Activated naive CD4-positive, alpha-beta T cell treated with anti-CD3 and anti-CD28 coated beads, Interleukin-2, amount 10 ng/mL, durations not matched to agents 7 days and 5 days (primary cell): ENCODE measurements at regions not wholly inside any gene's neighbourhood (a gene's known extent, or its start where the extent isn't known, plus 50 kb on each side); places are given as distances from the start of the nearest gene placed in this dataset.

Experiments used
- CTCF ChIA-PET: fragments of 350-600 bp; sonication (Branson Sonifier 250); formaldehyde crosslinking; loops from one replicate; lab custom pipeline; 2021; ENCODE audit warnings: antibody characterized with exemption; lab: Charles Lee
- DNase-seq: peaks from one replicate; pipeline ENCODE4 v3.0.0-alpha.2; 2020
- H3K27ac Mint-ChIP-seq: one replicate; pipeline ENCODE4 v1.8.0; 2021; ENCODE audit warnings: mild to moderate bottlenecking, moderate library complexity, mixed read lengths
- H3K27me3 Mint-ChIP-seq: one replicate; pipeline ENCODE4 v1.8.0; 2021; ENCODE audit warnings: mild to moderate bottlenecking, mixed read lengths
- H3K36me3 Mint-ChIP-seq: one replicate; pipeline ENCODE4 v1.8.0; 2021; ENCODE audit warnings: mixed read lengths
- H3K4me1 Mint-ChIP-seq: one replicate; pipeline ENCODE4 v1.8.0; 2021; ENCODE audit warnings: mixed read lengths
- H3K4me3 Mint-ChIP-seq: one replicate; pipeline ENCODE4 v1.8.0; 2021; ENCODE audit warnings: mild to moderate bottlenecking, moderate library complexity, mixed read lengths
- H3K9me3 Mint-ChIP-seq: one replicate; pipeline ENCODE4 v1.8.0; 2021; ENCODE audit warnings: mixed read lengths

DNA sequence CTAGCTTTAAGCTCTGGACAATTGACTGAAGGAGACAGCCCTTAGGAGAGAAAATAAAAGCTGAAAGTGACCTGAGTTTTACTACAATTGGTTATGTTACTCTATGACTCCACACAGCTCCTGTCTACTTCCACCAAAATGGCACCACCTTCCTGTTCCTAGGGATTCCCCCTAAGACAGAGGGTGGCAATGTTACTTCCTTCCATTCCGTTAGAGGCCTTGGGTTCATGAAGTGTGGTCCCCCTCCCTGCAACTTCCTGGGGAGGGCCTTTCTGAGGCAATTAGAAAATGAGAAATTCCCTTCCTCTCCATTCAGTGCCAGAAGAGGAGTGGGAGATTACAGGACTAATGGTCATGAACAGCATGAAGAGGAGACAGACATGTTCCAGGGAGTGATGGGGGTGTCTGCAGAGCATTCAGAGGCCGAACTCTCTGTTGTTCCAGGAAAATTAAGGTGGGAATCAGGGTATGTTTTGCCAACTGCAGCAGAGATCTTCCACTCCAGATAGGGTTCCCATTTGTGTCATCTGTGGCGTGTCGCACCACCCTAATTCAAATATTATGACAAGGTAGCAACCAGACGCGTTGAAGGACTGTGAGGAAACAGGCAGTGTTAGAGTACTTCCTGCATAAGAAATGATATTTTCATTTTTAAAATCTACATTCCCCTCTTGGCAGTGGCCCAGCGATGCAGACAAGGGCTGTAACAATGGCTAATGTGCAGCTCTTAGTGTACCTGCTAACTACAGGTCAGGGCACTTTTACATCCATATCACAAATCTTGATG is 53.1 kb upstream of the TRIM67 start:
- CTCF ChIA-PET, result interaction anchor here (1.4 kb wide), 1 partner anchor 16 kb away, joined by 3 read pairs; no protein-coding TSS in a partner anchor
- peaks cover 14% of the 10 kb centered on the region for H3K27me3 Mint-ChIP-seq
- no peak overlapping the region for H3K27ac Mint-ChIP-seq
- no peaks in the 10 kb centered on the region for H3K4me1 Mint-ChIP-seq
- H3K4me3 Mint-ChIP-seq, result no peak overlapping the region
- H3K36me3 Mint-ChIP-seq, result no peaks in the 10 kb centered on the region
- no peaks in the 10 kb centered on the region for H3K9me3 Mint-ChIP-seq
- no peak for DNase-seq

DNA sequence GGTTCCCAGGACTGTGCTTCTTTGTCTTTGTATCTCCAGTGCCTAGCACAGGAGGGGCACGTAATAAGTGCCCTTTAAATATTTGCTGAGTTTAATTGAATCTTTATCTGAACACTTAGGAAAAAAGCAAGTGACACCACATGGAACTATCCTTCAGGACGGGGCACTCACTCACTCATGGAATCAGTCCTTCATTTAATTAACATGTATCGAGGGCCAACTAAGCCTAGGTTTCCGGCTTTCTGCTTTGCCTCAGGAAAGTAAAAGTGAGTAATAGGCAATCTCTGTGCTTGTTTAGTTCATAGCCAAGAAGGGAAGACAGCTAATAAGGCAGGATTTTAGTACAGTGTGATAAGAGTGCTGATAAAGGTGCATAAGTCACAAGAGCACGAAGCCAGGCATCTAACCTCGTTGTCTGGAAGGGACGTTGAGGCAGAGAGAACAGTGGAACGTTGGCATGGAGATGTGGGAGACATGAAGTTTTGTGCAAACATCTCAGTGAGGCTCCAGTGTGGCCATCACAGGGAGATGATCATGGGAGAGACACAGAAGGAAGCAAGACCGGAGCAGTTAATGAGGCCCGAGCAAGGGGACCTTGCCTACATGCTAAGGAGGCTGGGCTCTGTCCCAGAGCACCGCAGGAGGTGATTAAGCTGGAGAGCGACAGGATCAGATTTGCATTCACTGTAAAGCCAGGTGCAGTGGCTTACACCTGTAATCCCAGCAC is 54.1 kb upstream of the TRIM67 start:
- DNase-seq, result no peak
- Mint-ChIP-seq H3K36me3 (no peaks in the 10 kb centered on the region), H3K27ac (no peak overlapping the region), H3K9me3 (no peaks in the 10 kb centered on the region), H3K4me3 (no peak overlapping the region), H3K27me3 (peaks cover 18% of the 10 kb centered on the region), H3K4me1 (no peaks in the 10 kb centered on the region)
- CTCF ChIA-PET, result no interaction called here

DNA sequence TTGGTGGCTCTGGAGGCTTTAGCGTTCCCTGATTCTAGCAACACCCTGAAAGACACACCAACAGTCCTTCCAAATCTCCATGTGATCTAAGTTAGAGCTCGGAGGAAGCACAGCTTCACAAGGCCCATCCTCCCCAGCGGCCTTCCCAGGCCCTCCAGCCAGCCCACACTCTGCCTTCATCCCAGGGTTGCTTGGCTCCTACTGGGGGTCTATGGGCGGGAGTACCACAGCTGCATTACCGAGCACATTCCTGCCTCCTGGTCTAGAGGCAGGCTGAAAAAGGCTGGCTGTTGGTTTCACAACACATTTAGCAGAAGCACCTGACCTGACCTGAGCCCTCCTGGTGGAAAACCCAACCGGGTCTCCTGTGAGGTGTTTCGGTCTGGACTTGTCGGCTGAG is 54.7 kb upstream of the TRIM67 start:
- CTCF ChIA-PET, result no interaction called here
- H3K27me3 Mint-ChIP-seq, result peaks cover 14% of the 10 kb centered on the region
- H3K9me3 Mint-ChIP-seq, result no peaks in the 10 kb centered on the region
- DNase-seq, result no peak
- H3K4me1 Mint-ChIP-seq, result no peaks in the 10 kb centered on the region
- no peak overlapping the region for H3K27ac Mint-ChIP-seq
- H3K4me3 Mint-ChIP-seq, result no peak overlapping the region
- no peaks in the 10 kb centered on the region for H3K36me3 Mint-ChIP-seq

DNA sequence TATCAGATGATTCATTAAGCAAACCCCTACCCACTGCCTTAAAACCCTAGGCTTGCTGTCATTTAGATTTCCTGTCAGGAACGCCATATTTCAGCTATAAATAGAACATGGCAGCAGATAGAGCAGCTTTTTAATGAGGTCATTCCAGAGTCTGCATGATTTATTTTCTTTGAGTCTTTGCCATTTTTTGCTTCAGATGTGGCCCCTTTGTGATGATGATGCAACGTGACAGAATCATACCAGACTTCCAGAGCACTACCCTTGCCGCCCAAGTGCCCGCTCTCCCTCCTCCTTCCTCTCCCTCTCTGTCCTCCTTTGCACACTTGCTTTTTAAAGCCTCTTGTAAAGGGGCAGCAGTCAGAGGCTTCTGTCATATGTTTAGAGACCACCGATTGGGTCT is 55.5 kb upstream of the TRIM67 start:
- H3K36me3 Mint-ChIP-seq, result no peaks in the 10 kb centered on the region
- H3K27me3 Mint-ChIP-seq, result peaks cover 13% of the 10 kb centered on the region
- CTCF ChIA-PET, result no interaction called here
- H3K4me3 Mint-ChIP-seq, result no peak overlapping the region
- H3K27ac Mint-ChIP-seq, result no peak overlapping the region
- H3K4me1 Mint-ChIP-seq, result no peaks in the 10 kb centered on the region
- no peaks in the 10 kb centered on the region for H3K9me3 Mint-ChIP-seq
- DNase-seq, result no peak

DNA sequence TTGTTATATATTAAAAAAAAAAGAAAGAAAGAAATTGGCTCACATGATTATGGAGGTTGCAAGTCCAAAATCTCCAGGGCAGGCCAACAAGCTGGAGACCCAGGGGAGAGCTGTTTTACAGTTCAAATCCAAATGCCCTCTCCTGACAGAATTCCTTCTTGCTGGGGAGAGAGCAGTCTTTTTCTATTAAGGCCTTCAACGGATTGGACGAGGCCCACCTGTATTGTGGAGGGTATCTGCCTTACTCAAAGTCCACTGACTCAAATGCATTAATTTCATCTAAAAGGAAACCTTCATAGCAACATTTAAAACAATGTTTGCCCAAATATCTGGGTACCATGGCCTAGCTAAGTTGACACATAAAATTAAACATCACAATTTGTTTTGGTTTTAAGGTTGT is 56.9 kb upstream of the TRIM67 start:
- CTCF ChIA-PET, result no interaction called here
- Mint-ChIP-seq H3K36me3 (no peaks in the 10 kb centered on the region), H3K4me1 (no peaks in the 10 kb centered on the region), H3K27ac (no peak overlapping the region), H3K4me3 (no peak overlapping the region), H3K27me3 (peaks cover 16% of the 10 kb centered on the region), H3K9me3 (no peaks in the 10 kb centered on the region)
- DNase-seq, result no peak

DNA sequence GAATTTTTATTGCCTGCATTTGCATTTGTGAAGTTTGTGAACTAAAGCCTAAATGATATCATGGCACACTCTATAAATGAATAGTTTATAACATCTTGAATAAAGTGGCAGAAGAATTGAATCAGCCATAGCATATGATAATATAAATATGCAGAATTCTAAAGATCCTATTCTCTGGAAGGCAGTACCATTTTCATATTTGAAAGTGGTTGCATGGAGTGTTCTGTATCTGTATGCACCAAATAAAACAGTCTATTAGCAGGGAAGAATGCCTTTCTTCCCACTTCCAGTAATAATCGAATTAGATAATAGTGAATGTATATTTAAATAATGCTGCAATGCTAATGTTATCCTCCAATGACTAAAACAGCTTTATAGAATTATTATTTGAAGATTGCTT is 57.9 kb upstream of the TRIM67 start:
- CTCF ChIA-PET, result interaction anchor here (1.1 kb wide), 1 partner anchor 11 kb away, joined by 3 read pairs; no protein-coding TSS in a partner anchor
- no peaks in the 10 kb centered on the region for H3K9me3 Mint-ChIP-seq
- H3K4me1 Mint-ChIP-seq, result no peaks in the 10 kb centered on the region
- no peaks in the 10 kb centered on the region for H3K36me3 Mint-ChIP-seq
- H3K27ac Mint-ChIP-seq, result no peak overlapping the region
- no peak overlapping the region for H3K4me3 Mint-ChIP-seq
- peaks cover 16% of the 10 kb centered on the region for H3K27me3 Mint-ChIP-seq
- DNase-seq, result no peak

DNA sequence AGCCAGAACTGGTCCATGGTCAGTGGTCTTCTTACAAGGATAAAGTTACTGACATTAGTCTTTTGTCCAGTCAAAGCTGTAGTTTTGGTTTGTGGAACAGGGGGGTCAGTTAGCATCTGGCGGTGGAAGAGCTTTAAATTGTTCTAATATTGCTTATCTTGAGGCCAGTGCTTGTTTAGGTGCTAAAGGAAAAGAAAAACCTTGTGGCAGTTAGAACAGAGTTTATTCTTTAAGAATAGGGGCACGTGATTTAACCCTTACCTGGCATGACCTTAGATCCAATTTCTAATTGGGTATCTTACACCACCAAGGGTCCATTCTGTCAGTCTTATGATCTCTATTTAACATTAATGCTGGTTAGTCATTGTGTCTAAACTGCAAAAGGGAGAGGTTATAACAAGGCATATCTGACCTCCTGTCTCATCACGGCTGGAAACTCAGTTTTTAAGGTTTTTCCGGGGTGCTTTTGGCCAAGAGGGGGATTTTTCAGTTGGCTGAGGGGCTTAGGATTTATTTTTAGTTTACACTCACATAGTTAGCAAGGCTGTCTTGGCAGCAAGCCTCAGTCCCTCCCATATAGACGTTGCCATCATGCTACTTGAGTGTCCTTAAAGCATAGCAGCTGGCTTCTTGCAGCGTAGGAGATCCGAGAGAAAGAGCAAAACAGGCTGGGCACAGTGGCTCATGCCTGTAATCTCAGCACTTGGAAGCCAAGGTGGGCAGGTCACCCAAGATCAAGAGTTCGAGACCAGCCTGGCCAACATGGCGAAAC is 60.1 kb upstream of the FAM89A start:
- Mint-ChIP-seq H3K9me3 (no peaks in the 10 kb centered on the region), H3K27ac (no peak overlapping the region), H3K4me1 (no peaks in the 10 kb centered on the region), H3K27me3 (peaks cover 24% of the 10 kb centered on the region), H3K4me3 (no peak overlapping the region), H3K36me3 (no peaks in the 10 kb centered on the region)
- DNase-seq, result no peak
- CTCF ChIA-PET, result no interaction called here

DNA sequence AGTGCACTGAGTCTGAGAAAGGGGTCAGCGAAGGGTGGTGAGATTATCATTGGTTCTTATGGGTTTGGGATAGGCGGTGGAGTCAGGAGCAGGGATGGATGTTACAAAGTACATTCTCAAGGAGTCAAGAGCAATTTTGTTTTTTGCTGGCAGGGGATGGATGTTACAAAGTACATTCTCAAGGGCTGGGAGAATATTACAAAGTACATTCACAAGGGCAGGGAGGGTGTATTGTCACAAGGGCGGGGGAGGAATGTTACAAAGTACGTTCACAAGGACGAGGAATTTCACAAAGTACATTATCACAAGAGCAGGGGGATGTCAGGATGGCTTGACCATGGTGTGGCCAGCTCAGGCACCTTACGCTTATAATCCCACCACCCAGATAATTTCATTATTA is 59.3 kb upstream of the FAM89A start:
- H3K27me3 Mint-ChIP-seq, result peaks cover 24% of the 10 kb centered on the region
- CTCF ChIA-PET, result no interaction called here
- H3K36me3 Mint-ChIP-seq, result no peaks in the 10 kb centered on the region

DNA sequence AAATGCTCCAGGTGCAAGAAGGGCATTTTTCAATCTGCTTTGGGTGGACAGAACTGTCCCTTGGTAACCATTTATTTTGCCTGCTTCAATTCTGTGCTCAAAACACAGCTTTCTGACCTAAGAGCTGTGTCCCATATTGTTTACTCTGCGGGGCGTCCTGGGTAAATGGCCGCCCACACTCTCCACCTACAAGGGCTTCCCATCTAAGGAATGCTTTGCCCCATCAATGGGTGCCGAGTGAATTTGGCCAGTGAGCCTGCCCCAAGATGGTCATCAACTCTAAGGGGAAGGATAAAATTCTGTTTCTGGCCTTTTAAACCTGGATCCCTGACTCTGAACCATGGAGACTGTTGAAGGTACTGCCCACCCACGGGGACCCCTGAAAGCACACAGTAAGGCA is 55.5 kb upstream of the FAM89A start:
- Mint-ChIP-seq H3K4me3 (no peak overlapping the region), H3K27ac (no peak overlapping the region), H3K9me3 (no peaks in the 10 kb centered on the region), H3K4me1 (no peaks in the 10 kb centered on the region), H3K36me3 (no peaks in the 10 kb centered on the region), H3K27me3 (peaks cover 37% of the 10 kb centered on the region)
- CTCF ChIA-PET, result no interaction called here
- DNase-seq, result no peak

More for the DNA sequence above, 59.3 kb upstream of the FAM89A start:
- Mint-ChIP-seq H3K9me3 (no peaks in the 10 kb centered on the region), H3K4me1 (no peaks in the 10 kb centered on the region), H3K27ac (no peak overlapping the region), H3K4me3 (no peak overlapping the region)
- DNase-seq, result no peak

DNA sequence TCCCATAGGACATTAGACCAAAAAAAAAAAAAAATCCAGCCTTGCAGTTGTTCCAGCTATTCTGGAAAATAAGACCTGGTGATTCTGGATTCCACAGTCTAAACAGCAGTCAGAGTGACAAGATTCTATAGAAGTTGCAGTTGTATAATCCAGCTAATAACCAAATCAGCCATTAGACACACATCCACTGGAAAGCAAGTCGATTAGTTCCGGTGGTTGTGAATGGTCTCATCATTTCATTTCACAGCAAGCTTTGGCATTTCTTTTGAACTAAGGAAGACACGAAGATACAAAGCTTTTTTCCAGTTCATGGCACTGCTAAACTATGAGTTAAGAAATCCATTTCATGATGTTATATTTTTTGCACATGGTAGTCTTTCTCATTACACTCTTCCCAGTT is 54.4 kb upstream of the FAM89A start:
- Mint-ChIP-seq H3K36me3 (no peaks in the 10 kb centered on the region), H3K4me1 (no peaks in the 10 kb centered on the region), H3K27ac (no peak overlapping the region), H3K9me3 (no peaks in the 10 kb centered on the region), H3K4me3 (no peak overlapping the region), H3K27me3 (peaks cover 42% of the 10 kb centered on the region)
- CTCF ChIA-PET, result interaction anchor here (0.7 to 1.2 kb wide), 2 partner anchors 178 to 719 kb away, joined by 3 to 4 read pairs; no protein-coding TSS in a partner anchor
- no peak for DNase-seq

DNA sequence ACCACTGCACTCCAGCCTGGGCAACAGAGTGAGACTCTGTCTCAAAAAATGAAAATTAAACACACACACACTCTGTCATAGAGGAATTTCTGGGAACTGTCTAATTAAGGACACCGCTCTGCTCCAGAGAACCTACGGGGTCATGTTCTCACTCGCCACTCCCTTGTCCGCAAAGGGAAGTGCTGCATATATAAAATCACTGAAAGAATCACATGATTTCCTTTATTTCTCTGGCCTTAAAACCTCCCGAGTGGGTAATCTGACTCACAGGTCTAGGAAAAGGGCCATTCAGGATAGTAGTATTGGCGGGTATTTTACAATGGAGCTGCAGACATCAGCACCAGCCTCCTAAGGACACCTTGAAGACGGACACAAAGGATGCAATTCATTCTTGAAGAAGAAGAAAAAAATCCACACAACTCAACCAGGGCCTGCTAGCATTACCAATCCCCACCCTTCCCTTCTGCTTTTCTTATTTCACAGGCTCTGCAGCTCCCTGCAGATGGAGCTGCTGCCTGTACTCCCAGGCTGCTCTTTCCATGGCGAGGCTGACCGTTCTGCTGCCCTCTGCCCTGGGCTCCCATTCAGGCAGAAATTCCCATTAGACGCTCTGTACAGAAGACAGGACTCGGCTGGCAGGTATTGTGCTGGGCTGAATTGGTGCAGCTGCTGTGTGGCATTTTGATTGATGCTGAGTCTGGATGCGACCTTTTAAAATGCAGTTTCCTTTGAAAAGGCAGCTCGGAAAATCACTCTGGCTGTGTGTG is 53.3 kb upstream of the FAM89A start:
- no peaks in the 10 kb centered on the region for H3K9me3 Mint-ChIP-seq
- no peaks in the 10 kb centered on the region for H3K4me1 Mint-ChIP-seq
- H3K4me3 Mint-ChIP-seq, result no peak overlapping the region
- H3K36me3 Mint-ChIP-seq, result no peaks in the 10 kb centered on the region
- H3K27ac Mint-ChIP-seq, result no peak overlapping the region
- CTCF ChIA-PET, result interaction anchor here (1.2 to 2.4 kb wide), 4 partner anchors 10 to 177 kb away, joined by 3 to 8 read pairs (median 4); no protein-coding TSS in a partner anchor
- peaks cover 39% of the 10 kb centered on the region for H3K27me3 Mint-ChIP-seq
- DNase-seq, result no peak

DNA sequence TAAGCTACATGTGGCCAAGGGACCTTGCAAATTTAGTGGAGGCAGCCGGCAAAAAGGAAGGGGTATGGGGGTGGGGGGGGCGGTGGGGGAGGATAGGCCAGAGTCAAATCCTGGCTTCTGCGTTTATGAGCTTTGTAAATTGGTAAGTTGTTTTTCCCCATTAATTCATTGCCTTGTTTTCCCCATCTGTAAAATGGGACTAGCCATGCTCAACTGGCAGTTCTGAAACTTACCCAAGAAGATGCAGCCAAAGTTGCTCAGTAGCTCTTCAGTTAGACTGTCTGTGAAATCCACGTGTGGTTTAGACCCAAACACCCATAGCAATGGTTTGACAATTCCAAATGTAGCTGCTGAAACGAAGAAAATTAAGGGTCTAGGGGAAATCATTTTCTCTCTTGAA is 52.3 kb upstream of the FAM89A start:
- CTCF ChIA-PET, result interaction anchor here (0.8 to 2.6 kb wide), 9 partner anchors 11 to 176 kb away, joined by 3 to 15 read pairs (median 4); no protein-coding TSS in a partner anchor
- Mint-ChIP-seq H3K9me3 (no peaks in the 10 kb centered on the region), H3K36me3 (no peaks in the 10 kb centered on the region), H3K4me3 (no peak overlapping the region), H3K4me1 (no peaks in the 10 kb centered on the region), H3K27ac (no peak overlapping the region), H3K27me3 (peaks cover 39% of the 10 kb centered on the region)
- DNase-seq, result no peak

DNA sequence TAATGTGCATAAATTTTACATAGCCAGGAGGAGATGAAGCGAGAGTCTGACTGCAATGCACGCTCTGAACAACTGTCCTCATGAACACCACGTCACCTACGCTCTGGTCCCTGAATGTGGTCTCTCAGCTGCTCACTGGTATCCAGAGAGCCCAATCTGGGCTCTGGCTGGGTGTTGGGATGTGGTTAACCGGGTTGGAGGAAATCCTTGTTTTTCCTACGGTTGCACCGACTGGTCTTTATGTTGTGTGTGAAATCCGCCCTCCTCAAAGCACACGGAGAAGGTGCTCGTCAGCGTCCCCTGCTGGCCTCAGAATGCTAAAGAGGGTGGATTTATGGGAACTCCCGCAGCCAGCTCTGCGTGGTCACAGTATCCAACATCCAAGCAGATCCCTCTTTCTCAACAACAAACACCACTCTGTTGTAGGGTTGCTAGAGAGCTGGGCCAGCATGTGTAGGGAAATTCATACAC is 51.8 kb upstream of the FAM89A start:
- Mint-ChIP-seq H3K27me3 (peaks cover 38% of the 10 kb centered on the region), H3K9me3 (no peaks in the 10 kb centered on the region), H3K4me3 (no peak overlapping the region), H3K36me3 (no peaks in the 10 kb centered on the region), H3K4me1 (no peaks in the 10 kb centered on the region), H3K27ac (no peak overlapping the region)
- CTCF ChIA-PET, result interaction anchor here (0.8 to 2.6 kb wide), 9 partner anchors 11 to 176 kb away, joined by 3 to 15 read pairs (median 4); no protein-coding TSS in a partner anchor
- peak; percentile 53 for DNase-seq
